Mesendoderm (in vitro differentiated cells): ENCODE measurements at regions not wholly inside any gene's neighbourhood (a gene's known extent, or its start where the extent isn't known, plus 50 kb on each side); places are given as distances from the start of the nearest gene placed in this dataset.

ENCODE experiments used
- DNase-seq: peaks from one replicate; pipeline ENCODE4 v3.0.0; 2013
- H2AK5ac ChIP-seq: 2 replicates; pipeline ENCODE4 v1.6.1; 2013; ENCODE audit warnings: low read length, inconsistent platforms
- H2BK120ac ChIP-seq: 2 replicates; pipeline ENCODE4 v1.6.1; 2013; ENCODE audit warnings: low read depth, mild to moderate bottlenecking, low read length, moderate library complexity, mixed read lengths
- H2BK15ac ChIP-seq: replicated peaks from 2 replicates; pipeline ENCODE4 v1.6.1; 2013; ENCODE audit warnings: low read depth, mild to moderate bottlenecking, moderate library complexity
- H2BK5ac ChIP-seq: 2 replicates; pipeline ENCODE4 v1.6.1; 2013; ENCODE audit warnings: low read length, inconsistent platforms
- H3K18ac ChIP-seq: 2 replicates; pipeline ENCODE4 v1.6.1; 2013; ENCODE audit warnings: mild to moderate bottlenecking, low read length, mixed read lengths
- H3K23ac ChIP-seq: one replicate; pipeline ENCODE4 v1.6.1; 2013; ENCODE audit warnings: low read length
- H3K27ac ChIP-seq: 2 replicates; pipeline ENCODE4 v1.5.1; 2013; ENCODE audit warnings: low read depth, mild to moderate bottlenecking, inconsistent platforms, low read length, moderate library complexity
- H3K27me3 ChIP-seq: 2 replicates; pipeline ENCODE4 v1.6.1; 2013; ENCODE audit warnings: low read length, control low read depth, mild to moderate bottlenecking, inconsistent platforms; ENCODE audit not compliant: insufficient read depth, poor library complexity
- H3K36me3 ChIP-seq: 2 replicates; pipeline ENCODE4 v1.6.1; 2013; ENCODE audit warnings: low read length, inconsistent platforms; ENCODE audit not compliant: control insufficient read depth, insufficient read depth
- H3K4ac ChIP-seq: one replicate; pipeline ENCODE4 v1.6.1; 2013; ENCODE audit warnings: low read depth, mild to moderate bottlenecking, low read length, moderate library complexity
- H3K4me1 ChIP-seq: 2 replicates; pipeline ENCODE4 v1.6.1; 2013; ENCODE audit warnings: low read depth, low read length, inconsistent platforms; ENCODE audit not compliant: control insufficient read depth
- H3K4me2 ChIP-seq: 2 replicates; pipeline ENCODE4 v1.6.1; 2013; ENCODE audit warnings: low read length
- H3K4me3 ChIP-seq: 2 replicates; pipeline ENCODE4 v1.5.1; 2013; ENCODE audit warnings: mild to moderate bottlenecking, low read length
- H3K56ac ChIP-seq: one replicate; pipeline ENCODE4 v1.6.1; 2013; ENCODE audit warnings: low read length
- H3K79me1 ChIP-seq: 2 replicates; pipeline ENCODE4 v1.6.1; 2013; ENCODE audit warnings: low read length, inconsistent platforms
- H3K79me2 ChIP-seq: 2 replicates; pipeline ENCODE4 v1.6.1; 2013; ENCODE audit warnings: mild to moderate bottlenecking, low read length; ENCODE audit not compliant: control insufficient read depth, insufficient read depth
- H3K9ac ChIP-seq: 2 replicates; pipeline ENCODE4 v1.6.1; 2013; ENCODE audit warnings: low read length, inconsistent platforms
- H4K5ac ChIP-seq: one replicate; pipeline ENCODE4 v1.6.1; 2013; ENCODE audit warnings: low read length
- H4K8ac ChIP-seq: one replicate; pipeline ENCODE4 v1.6.1; 2013; ENCODE audit warnings: low read depth, mild to moderate bottlenecking, control low read depth, low read length, moderate library complexity
- WGBS: extraction: QIAGEN DNeasy Blood & Tissue Kit; methylation state at CpG from one replicate; pipeline ENCODE4 v1.1.7; 2013; ENCODE audit warnings: low lambda C conversion rate, missing lambda C conversion rate; ENCODE audit not compliant: insufficient coverage; ENCODE audit errors: extremely low coverage; 5-methylcytosine and 5-hydroxymethylcytosine counted together

GRCh38 chrX:75997692-75998091 lies 175.2 kb upstream of the PBDC1 start:
- Histone ChIP-seq H3K56ac (no peak overlapping the region), H2BK5ac (no peak overlapping the region), H3K79me1 (no peaks in the 10 kb centered on the region), H3K4me1 (no peaks in the 10 kb centered on the region), H3K4ac (no peak overlapping the region), H3K23ac (no peak overlapping the region), H2BK120ac (no peak overlapping the region), H3K9ac (no peak overlapping the region), H3K18ac (no peak overlapping the region), H3K4me2 (no peak overlapping the region), H4K5ac (no peak overlapping the region), H3K79me2 (no peaks in the 10 kb centered on the region), H4K8ac (no peak overlapping the region), H3K27ac (no peak overlapping the region), H2BK15ac (no peak overlapping the region), H3K36me3 (no peaks in the 10 kb centered on the region), H2AK5ac (no peak overlapping the region), H3K4me3 (no peak overlapping the region), H3K27me3 (no peaks in the 10 kb centered on the region)
- WGBS, result no CpG with 5 or more reads among the region's 3 CpGs
- DNase-seq, result no peak

- no peak overlapping the region for H3K56ac ChIP-seq
- DNase-seq, result no peak
- H3K4me3 ChIP-seq, result no peak overlapping the region
- H2BK120ac ChIP-seq, result no peak overlapping the region
- no peaks in the 10 kb centered on the region for H3K27me3 ChIP-seq
- no peaks in the 10 kb centered on the region for H3K79me2 ChIP-seq
- no peak overlapping the region for H2AK5ac ChIP-seq
- H3K18ac ChIP-seq, result no peak overlapping the region
- no peak overlapping the region for H3K4ac ChIP-seq
- H2BK15ac ChIP-seq, result no peak overlapping the region
- no peak overlapping the region for H3K4me2 ChIP-seq
- no peak overlapping the region for H3K23ac ChIP-seq
- no peaks in the 10 kb centered on the region for H3K36me3 ChIP-seq
- H3K4me1 ChIP-seq, result no peaks in the 10 kb centered on the region
- no peaks in the 10 kb centered on the region for H3K79me1 ChIP-seq
- H4K8ac ChIP-seq, result no peak overlapping the region
- no peak overlapping the region for H3K9ac ChIP-seq
- H4K5ac ChIP-seq, result no peak overlapping the region
- WGBS, result no CpG with 5 or more reads among the region's 3 CpGs
- no peak overlapping the region for H2BK5ac ChIP-seq
- no peak overlapping the region for H3K27ac ChIP-seq
Measured at GRCh38 chrX:76014321-76014720, 158.5 kb upstream of the PBDC1 start.

- no peak overlapping the region for H2BK5ac ChIP-seq
- H2AK5ac ChIP-seq, result no peak overlapping the region
- no peak overlapping the region for H3K4ac ChIP-seq
- H3K4me1 ChIP-seq, result no peaks in the 10 kb centered on the region
- no CpG with 5 or more reads among the region's 7 CpGs for WGBS
- no peak for DNase-seq
- no peaks in the 10 kb centered on the region for H3K79me1 ChIP-seq
- no peak overlapping the region for H4K5ac ChIP-seq
- no peaks in the 10 kb centered on the region for H3K27me3 ChIP-seq
- H3K56ac ChIP-seq, result no peak overlapping the region
- no peak overlapping the region for H2BK15ac ChIP-seq
- no peak overlapping the region for H3K4me2 ChIP-seq
- H3K4me3 ChIP-seq, result no peak overlapping the region
- no peaks in the 10 kb centered on the region for H3K79me2 ChIP-seq
- no peak overlapping the region for H3K27ac ChIP-seq
- no peak overlapping the region for H2BK120ac ChIP-seq
- H3K9ac ChIP-seq, result no peak overlapping the region
- no peak overlapping the region for H3K23ac ChIP-seq
- no peak overlapping the region for H4K8ac ChIP-seq
- no peak overlapping the region for H3K18ac ChIP-seq
- no peaks in the 10 kb centered on the region for H3K36me3 ChIP-seq
Measured at GRCh38 chrX:76026292-76026691, 146.6 kb upstream of the PBDC1 start.

- no CpG with 5 or more reads among the region's 3 CpGs for WGBS
- Histone ChIP-seq H2BK15ac (no peak overlapping the region), H3K79me1 (no peaks in the 10 kb centered on the region), H3K27ac (no peak overlapping the region), H3K4me3 (no peak overlapping the region), H3K4ac (no peak overlapping the region), H3K36me3 (no peaks in the 10 kb centered on the region), H2BK120ac (no peak overlapping the region), H3K9ac (no peak overlapping the region), H2AK5ac (no peak overlapping the region), H4K8ac (no peak overlapping the region), H3K18ac (no peak overlapping the region), H3K4me2 (no peak overlapping the region), H3K27me3 (no peaks in the 10 kb centered on the region), H2BK5ac (no peak overlapping the region), H4K5ac (no peak overlapping the region), H3K56ac (no peak overlapping the region), H3K4me1 (no peaks in the 10 kb centered on the region), H3K79me2 (no peaks in the 10 kb centered on the region), H3K23ac (no peak overlapping the region)
- DNase-seq, result no peak
Measured at GRCh38 chrX:76026751-76027150, 146.1 kb upstream of the PBDC1 start.

GRCh38 chrX:76029385-76029784 lies 143.5 kb upstream of the PBDC1 start:
- H3K27ac ChIP-seq, result no peak overlapping the region
- H3K4me3 ChIP-seq, result no peak overlapping the region
- no peaks in the 10 kb centered on the region for H3K36me3 ChIP-seq
- H2AK5ac ChIP-seq, result no peak overlapping the region
- H3K4ac ChIP-seq, result no peak overlapping the region
- H2BK120ac ChIP-seq, result no peak overlapping the region
- no peak overlapping the region for H3K18ac ChIP-seq
- H3K56ac ChIP-seq, result no peak overlapping the region
- WGBS, result no CpG with 5 or more reads among the region's 27 CpGs
- no peak overlapping the region for H2BK15ac ChIP-seq
- H3K9ac ChIP-seq, result no peak overlapping the region
- no peak overlapping the region for H4K8ac ChIP-seq
- no peaks in the 10 kb centered on the region for H3K79me2 ChIP-seq
- no peak overlapping the region for H4K5ac ChIP-seq
- no peaks in the 10 kb centered on the region for H3K79me1 ChIP-seq
- H3K27me3 ChIP-seq, result no peaks in the 10 kb centered on the region
- H3K4me1 ChIP-seq, result no peaks in the 10 kb centered on the region
- no peak overlapping the region for H3K23ac ChIP-seq
- no peak for DNase-seq
- H2BK5ac ChIP-seq, result no peak overlapping the region
- H3K4me2 ChIP-seq, result no peak overlapping the region

GRCh38 chrX:76064825-76065224 lies 108.0 kb upstream of the PBDC1 start:
- Histone ChIP-seq H3K4ac (no peak overlapping the region), H3K4me3 (no peak overlapping the region), H2BK5ac (no peak overlapping the region), H3K9ac (no peak overlapping the region), H3K23ac (no peak overlapping the region), H2BK15ac (no peak overlapping the region), H3K27ac (no peak overlapping the region), H3K18ac (no peak overlapping the region), H3K4me2 (no peak overlapping the region), H2BK120ac (no peak overlapping the region), H4K5ac (no peak overlapping the region), H3K56ac (no peak overlapping the region), H3K27me3 (no peaks in the 10 kb centered on the region), H3K4me1 (no peaks in the 10 kb centered on the region), H3K79me1 (no peaks in the 10 kb centered on the region), H2AK5ac (no peak overlapping the region), H3K36me3 (no peaks in the 10 kb centered on the region), H4K8ac (no peak overlapping the region), H3K79me2 (no peaks in the 10 kb centered on the region)
- WGBS, result no CpG with 5 or more reads among the region's 1 CpG
- no peak for DNase-seq
